Femur (tissue), 1 donor: ENCODE measurements at regions not wholly inside any gene's neighbourhood (a gene's known extent, or its start where the extent isn't known, plus 50 kb on each side); places are given as distances from the start of the nearest gene placed in this dataset.
A peak's percentile ranks its signal among the peaks of the same experiment; 100 is the strongest.

Experiments used
- DNase-seq: peaks from one replicate; pipeline ENCODE4 v3.0.0-alpha.2; 2017

DNA sequence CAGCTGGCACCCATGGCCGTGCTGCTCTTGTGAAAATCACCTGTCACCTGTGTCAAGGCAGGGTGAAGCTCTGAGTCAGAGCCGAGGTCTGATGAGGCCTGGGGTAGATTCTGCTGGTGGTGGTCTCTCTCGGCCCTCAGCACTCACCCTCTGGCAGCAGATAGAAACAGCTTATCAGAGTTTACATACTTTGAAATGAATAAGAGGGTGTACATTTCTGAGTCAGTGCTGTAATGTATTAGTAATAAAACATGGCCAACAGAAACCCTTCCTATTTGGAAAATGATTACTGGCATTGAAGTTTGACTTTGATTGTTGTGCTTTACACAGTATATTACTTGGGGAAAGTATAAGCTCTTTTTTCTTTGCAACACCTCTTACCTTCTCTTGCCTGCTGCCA lies 228.8 kb downstream of the SNX10 start:
- DNase-seq = no peak

DNA sequence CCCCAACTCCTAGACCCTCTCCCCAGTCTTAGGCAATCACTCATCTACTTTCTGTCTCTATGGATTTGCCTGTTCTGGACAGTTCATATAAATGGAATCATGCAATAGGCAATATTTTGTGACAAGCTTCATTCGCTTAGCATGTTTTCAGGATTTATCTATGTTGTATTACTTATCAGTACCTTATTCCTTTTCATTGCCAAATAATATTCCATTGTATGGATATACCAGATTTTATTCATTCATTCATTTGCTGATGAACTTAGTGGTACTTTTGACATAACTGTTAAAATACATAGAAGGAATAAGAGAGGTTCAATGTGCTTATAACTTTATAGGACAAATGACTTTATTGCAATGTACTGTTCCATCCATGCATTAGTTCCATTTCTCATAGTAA lies 231.0 kb downstream of the SNX10 start:
- no peak for DNase-seq

DNA sequence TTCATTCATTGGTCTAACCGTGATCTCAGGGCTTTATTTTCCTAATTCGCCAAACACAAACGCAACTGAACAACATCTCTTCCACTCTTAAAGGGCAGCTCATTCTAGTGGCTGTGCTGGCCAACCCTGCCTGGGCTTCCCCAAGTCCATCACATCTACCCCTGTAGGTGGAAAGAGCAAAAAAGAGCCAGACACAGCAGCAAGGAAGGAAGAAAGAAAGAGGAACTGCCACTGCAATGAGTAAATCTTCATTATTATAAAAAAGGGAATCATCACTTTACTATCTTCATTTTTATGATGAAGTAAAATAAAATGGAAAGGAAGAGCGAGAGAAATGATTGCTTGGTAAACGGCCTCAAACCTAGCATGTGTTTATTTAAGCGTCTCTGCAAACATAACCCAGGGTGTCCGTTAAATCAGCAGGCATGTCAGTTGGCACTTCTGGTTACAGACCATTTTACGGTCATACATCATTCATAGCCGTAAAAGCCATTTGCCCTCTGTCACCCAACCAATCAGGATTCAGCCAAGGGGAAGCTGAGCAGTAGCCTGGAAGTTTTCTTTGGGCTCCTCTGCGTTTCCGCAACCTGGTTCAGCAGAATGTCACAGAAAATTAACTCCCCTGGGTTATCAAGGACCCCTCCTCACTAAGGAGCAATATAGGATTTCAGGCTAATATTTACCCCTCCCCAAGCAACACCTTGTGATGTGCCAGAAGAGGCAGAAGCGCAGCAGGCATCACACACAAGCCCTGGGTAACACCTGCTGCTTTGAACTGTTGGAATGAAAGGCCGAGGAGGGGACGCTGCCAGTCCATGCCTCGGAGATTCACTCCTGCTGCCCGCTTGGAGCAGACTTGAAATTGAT lies 234.0 kb downstream of the SNX10 start:
- DNase-seq = no peak

DNA sequence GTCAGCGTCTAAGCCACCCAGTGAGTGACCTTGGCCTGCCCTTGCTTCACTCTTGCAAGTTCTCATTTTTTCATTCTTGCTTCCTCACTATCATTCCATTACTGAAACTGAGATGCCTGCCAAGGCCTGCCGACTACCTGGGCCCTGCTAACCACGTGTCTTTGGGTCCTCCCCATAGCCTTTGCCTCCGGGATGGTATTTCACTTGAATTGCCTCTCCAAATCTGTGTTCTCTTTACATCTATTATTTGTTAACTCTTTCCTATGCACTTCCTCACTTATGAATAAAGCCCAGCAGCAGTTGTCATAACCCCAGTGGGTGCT lies 234.6 kb downstream of the SNX10 start:
- DNase-seq = no peak

DNA sequence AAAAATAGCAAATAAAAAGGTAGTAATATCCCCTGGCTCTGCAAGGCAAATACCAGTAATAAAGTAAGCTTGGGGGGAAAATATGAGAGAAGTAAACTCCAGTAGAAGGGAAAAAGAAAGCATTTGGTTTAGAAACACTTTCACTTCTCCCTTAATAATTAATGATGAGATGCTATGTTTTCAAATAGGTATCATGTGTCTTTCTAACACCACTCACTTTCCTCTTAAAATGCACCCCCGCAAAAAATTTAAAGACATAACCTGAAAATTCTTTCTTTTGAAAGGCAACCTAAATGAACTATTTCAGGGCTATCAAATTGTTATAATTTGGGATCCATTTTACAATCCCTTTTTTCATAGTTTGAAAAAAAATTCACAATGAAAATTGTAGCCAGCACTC lies 240.3 kb downstream of the SNX10 start:
- no peak for DNase-seq

DNA sequence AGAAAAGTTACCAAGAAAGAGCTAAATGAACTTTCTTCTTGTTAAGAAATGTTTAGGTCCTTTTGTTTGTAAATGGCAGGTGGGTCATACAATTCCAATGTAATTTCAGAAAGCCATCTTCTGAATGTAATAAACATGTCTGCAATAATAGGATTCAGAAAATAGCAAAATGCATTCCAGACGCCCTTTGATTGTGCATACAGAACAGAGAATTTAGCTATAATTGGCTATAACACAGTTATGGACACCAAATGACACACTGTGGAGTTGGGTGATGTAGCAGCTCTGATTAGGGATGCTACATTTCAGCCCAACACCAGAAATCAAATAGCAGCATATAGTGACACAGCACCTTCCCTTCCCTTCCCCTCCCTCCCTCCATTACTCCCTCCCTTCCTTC lies 240.8 kb downstream of the SNX10 start:
- DNase-seq = no peak

DNA sequence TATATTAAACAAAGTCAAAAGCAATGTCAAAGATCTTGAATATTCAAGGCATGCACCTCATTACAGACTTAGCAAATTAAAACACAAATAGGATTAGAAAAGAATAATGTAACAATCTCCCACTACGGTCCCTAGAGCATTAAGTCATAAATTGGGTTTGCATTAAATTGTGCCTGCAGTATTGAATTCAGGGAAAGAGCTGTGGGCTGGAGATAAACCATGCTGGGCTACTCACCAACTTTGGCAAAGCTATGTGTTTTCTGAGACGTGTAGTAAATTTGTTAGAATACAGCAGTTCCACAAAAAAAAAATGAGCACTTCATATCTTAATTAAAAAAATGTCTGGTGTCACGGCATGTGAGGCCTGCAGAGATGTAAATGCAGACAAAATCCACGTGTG lies 241.6 kb downstream of the SNX10 start:
- no peak for DNase-seq

DNA sequence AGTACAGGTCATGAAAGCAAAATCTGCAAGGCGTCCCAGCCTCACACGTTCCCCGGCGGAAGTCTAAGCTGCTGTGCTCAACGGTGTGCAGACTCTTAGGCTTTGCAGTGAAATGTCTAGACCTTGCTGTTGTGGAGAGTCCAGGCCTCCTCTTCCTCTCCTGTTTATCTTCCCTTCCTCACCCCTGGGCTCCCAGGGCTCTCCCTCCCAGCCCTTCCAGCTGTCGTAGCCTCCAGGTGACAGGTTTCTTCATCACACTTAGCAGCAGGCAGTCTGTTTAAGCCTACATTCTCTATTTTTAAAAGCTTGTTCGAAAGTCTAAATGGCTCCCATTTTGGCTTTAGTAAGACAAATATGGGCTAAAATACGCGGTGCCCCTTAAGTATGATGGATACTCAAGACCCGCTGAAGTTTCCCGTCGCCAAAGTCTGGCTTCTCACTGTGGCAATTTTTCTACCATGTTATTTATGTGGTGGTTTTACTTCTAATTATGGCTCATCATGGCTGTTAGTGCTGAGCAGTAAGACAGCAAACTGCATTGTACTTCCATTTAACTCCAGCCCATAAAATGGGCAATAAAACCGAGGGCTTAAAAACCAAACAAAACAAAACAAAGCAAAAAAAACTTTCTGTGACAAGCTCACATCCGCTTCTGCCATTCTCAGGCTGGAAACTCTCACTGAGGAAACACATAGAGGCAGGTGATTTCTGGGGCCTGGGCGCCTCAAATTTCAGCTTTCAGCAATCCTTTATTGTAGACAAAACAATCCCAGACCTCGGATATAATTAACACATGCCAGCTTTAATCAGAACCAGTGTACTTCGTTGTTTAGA lies 243.2 kb downstream of the SNX10 start:
- no peak for DNase-seq

DNA sequence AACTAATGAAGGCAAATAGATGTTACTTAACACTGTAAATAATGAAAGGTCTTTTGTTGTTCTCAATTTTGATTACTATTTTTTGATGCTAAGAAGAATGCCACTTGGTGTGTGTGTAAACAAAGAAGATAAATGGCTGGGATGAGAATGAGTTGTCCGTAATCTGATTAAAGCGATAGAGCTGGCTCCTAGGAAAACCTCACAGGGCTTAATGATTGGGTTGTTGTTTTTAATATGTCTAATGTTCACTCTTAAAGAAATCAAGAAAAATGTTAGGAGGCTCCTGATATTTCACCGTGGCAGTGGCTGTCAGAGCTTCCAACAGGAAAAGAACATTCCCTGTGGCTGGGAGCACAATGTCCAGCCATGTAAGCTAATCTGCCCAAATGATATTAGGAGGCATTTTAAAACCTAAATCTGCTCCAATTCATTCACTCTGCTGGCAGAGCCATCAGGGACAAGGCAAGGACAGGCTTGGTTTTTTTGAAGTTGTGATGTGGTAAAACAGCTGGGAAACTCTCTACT lies 243.9 kb downstream of the SNX10 start:
- no peak for DNase-seq

DNA sequence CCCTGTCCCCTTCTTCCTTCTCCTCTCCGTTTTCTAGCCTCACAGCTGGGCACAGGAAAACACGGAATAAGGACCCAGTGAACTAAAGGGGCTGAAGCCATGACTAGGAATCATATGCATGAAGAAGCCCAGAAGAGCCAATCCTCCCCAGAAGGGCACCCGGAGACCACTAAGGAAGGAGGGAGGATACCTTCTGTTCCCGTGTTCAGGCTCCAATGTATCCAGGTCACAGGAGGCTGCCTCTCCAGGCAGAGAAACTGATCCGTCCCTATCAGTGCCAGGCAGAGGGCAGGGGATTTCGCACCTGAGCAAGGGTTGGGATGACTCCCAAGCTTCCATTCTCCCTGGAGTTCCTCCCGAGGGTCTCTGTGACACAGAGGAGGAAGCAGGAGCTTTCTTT lies 246.6 kb downstream of the SNX10 start:
- no peak for DNase-seq

DNA sequence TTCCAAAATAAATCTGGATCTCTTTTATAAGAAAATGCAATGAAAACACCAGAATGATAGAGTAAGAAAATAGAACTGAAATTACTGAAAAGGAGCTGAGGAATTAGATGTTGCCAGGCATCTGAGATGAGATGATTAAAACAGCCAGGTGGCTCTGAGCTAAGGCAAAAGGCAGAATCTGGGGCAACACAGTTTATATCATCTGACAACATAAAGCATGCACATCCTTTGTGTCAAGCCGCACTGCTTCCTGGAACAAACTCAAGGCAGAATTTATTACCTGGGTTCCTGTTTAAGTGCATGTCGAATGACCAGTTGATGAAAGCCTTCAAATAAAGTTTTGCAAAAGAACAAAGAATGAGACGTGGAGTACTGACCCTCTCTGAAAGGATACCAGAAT lies 247.0 kb downstream of the SNX10 start:
- no peak for DNase-seq

DNA sequence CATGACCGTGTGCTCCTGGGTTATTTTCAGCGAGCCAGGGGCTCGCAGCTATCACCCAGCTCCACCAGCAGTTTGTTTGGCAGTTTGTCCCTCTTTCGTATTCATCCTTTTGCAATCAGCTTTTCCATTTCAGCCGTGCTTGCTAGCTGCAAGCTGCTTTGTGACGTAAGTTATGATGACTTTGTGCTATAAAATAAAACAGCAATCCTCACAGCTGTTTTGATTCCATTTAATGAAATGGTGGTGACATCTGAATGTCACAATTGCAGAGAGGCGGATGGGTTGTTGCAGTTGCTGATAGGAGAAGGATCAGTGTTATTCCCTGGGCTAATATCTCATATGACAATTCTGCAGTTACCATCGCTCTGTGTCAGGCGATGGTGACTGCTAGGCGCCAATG lies 251.7 kb downstream of the SNX10 start:
- DNase-seq = no peak

DNA sequence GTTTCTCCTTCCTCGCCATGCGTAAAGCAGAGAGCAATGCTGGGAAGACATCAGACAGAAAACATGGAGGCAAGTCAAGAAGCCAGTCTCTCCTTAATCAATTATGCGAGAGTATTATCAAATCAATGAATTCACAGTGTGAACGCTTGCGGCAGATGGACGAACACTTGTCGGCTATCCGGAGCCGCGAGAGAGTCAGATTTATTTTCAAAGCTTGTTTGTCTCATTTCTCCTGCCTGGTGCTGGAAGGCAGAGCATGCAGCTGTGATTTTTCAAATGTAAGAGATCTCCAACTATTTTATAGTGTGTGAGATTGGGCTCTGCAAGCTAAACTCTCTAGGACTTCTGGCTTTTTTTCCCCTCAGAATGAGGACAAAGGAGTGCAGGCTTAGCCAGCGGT lies 252.3 kb downstream of the SNX10 start:
- peak; percentile 25 for DNase-seq

DNA sequence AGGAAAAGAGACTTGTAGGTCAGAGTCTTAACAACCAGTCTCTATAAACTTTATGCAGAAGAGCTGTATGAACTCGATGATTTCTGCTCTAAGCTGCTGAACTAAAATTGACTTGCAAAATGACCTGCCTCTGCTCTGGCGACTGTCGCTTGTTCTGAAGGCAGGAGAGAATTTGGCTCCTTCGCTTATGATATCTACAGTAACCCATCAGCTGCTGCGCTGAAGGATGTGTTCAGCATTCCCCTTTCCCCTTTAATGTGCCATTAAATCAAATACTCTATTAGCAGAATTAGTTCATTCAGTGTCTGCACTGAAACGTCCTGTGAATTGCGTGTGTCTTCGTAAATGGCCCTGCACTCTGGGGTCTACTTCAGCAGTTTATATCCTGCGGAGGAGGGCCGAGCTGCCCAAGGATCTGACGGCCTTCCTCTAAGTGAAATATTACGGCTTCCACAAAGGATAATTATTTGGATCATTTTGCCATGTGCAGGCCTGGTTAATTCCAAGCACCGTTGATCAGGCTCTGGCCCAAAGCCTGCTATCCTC lies 254.9 kb downstream of the SNX10 start:
- no peak for DNase-seq

DNA sequence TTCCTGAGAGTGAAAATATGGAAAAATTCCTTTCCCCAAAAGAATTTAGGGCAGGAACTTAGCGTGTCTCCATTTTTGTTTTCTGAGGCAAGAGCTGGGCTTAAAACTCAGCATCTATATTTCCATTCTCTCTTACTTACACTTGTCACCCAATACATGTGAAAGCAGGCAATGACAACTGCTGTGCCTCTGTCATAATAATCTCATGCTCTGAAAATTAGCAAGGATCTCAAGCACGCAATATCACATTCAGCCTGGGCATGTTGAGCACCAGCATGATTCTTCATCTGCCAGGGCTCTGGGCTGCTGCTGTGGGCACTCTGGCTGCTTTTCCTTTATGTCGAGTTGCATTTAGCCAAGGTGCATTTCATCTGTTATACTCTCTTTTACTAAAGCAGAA lies 255.5 kb downstream of the SNX10 start:
- no peak for DNase-seq

DNA sequence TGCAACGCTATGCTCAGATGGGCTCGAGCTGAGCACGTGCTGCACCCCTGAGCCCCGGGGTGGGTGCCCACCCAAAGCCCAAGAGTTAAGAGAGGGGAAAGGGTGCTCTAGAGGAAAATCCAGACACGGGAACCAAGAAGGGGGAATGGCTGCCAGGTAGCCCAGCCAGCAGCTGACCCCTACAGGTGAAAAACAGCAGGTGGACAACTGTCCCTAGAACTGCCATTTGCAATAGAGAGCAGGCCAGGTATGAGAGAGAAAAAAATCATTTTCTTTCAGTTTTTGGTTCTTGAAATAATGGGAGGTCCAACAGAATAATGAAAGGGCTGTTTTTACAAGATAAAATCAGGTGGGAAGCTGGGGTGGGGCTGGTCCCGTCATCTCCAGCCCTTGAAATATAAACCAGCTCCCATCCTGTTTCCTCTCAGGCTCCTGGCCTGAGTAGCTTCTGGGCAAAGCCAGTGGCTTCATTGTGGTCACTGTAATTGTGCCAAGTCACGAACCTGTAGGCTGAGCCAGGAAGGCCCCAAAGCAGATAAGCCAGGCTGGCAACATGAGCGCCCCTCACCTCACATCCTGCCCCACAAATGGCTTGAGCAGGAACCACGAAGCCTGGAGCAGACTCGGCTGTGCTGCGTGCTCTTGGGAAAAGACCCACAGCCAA lies 257.8 kb downstream of the SNX10 start:
- DNase-seq = no peak

DNA sequence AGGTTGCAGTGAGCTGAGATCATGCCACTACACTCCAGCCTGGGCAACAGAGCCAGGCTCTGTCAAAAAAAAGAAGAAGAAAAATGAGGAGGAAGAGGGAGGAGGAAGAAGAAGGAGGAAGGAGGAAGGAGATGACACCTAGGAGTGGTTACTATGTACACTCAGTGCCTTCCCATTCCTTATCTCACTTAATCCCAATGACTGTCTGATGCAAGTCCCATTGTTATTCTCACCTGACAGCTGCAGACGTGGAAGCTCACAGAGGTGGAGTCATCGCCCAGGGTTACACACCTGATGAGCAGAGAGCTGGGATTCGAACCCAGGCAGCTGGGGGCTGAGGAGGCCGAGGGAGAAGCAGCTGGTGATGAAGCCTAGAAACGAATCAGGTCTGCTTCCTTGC lies 258.8 kb downstream of the SNX10 start:
- no peak for DNase-seq

DNA sequence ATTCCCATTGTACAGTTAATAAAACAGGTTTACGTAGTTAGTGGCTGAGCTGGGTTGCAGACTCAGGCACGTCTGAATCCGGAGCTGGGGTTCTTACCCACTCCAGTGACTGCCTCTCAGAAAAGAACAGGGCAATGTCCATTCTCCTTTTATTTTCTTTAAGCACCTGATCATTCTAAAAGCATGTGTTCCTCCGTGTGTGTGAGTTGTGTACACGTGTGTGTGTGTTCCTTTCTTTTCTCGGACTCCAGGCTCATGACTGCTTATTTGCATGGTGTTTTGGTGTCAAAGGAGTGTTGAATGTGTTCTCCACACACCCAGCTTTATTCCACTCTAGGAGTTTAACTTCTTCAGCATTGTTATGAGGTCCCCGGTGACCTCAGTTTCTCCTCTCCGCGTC lies 260.1 kb downstream of the SNX10 start:
- DNase-seq = no peak

DNA sequence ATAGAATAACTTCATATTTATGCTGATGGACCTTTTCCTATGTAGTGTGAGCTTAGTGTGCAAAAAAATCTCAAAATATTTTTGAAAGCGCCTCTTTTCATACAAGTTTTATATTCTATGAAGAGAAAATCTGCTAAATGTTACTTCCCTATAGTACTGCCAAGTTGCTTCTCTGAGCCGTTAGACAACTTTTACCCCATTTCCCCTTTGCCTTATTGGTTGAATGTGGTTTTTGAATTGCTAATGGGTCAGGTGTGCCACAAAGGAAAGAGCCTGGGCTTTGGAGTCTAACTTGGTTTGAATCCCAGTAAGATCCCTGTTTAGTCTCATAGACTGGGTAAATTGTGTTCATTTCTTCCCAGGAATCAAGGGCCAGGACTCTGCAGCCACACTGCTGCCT lies 261.5 kb downstream of the SNX10 start:
- DNase-seq = no peak

DNA sequence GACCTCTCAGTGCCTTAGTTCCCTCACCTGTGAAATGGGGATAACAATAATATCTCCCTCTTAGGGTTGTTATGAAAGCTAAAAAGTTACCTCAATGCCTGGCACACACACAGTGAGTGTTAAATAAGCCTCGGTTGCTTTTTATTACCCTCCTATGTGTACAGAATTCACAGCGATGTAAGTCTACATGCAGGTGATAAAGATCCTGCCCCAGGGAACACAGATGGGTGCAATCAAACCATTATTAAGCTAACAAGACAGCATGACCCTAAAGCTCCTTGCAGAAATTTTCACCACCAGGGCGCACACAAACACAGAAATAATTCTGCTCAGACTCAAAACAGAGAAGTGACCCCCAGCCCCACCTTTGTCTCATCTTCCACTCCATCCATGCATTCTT lies 261.9 kb downstream of the SNX10 start:
- DNase-seq = no peak

DNA sequence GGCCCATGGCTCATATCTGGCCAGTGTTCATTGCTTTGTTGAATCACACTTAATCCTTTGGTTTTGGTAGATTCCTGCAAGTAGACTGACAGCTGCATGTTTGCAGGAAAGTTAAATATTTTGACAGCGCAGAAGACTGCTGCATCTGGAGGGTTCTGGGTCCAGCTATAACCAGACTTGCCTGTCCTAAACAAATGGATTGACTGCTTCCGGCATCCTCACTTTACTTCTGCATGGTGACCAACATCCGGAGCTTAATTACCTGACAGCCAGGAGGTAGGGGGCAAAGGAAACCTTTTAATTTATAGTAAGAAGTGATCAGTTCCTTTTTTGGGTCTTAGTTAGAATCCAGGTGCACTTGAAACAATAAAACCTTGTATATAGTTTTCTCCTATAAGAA lies 263.3 kb downstream of the SNX10 start:
- DNase-seq = no peak

DNA sequence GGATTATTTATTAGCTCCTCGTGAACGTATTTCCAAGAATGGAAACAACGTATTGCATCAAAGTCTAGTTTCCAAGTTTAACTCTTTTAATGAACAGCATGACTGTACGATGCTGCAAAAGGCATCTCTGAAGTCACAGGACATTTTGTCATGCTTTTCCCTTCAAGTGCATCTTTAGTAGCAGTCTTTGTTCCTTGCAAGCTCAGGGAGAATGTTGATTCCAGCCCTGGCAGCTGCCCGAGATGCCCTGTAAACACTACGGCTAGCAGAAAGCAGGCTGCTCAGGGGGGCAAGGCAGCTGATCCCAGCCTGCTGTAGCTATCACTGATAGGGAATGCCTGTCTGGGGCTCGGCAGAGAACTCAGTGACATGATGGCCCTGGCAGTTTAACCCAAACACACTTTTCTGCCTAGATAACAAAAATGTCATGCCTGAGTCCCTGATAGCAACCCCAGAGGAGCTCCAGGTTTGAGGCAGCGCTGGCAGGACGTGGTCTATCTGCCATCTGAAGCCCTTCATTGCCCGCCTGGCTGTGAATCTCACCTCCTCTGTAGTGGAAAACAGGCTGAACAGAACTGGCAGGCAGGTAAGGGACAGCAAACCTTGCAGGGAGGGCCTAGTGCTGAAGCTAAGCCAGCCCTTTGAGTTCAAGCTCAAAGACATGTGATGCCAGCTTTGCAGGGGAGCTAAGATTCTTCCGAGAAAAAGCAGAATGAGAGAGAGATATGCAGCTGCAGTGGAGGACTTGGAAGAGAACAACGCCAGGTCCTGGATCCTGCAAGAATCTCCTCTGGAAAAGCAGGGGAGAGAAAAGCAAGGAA lies 264.6 kb downstream of the SNX10 start:
- DNase-seq = no peak
